Right ventricle myocardium superior (tissue), 1 donor: ENCODE measurements at regions not wholly inside any gene's neighbourhood (a gene's known extent, or its start where the extent isn't known, plus 50 kb on each side); places are given as distances from the start of the nearest gene placed in this dataset.
"Not testable (repeated sequence)": the region's sequence is repeated elsewhere in the genome, so short reads cannot be mapped to it uniquely, and the experiment has no call there.

Source experiments
- ATAC-seq: fragments of 200-7000 bp; cut with Tn5 transposase; one replicate; pipeline ENCODE4 v1.9.1; 2020; ENCODE audit warnings: mild to moderate bottlenecking; ENCODE audit not compliant: poor library complexity
- DNase-seq: peaks from one replicate; pipeline ENCODE4 v3.0.0-alpha.2; 2020
- intact Hi-C: fragments of 100-400 bp; cut with DNase I; formaldehyde crosslinking; loops from one replicate; pipeline ENCODE4 v1.11.2; 2022
- donor health status: DM: no; HTN: yes; CAD: no; lungs with severe emphysema.

DNA sequence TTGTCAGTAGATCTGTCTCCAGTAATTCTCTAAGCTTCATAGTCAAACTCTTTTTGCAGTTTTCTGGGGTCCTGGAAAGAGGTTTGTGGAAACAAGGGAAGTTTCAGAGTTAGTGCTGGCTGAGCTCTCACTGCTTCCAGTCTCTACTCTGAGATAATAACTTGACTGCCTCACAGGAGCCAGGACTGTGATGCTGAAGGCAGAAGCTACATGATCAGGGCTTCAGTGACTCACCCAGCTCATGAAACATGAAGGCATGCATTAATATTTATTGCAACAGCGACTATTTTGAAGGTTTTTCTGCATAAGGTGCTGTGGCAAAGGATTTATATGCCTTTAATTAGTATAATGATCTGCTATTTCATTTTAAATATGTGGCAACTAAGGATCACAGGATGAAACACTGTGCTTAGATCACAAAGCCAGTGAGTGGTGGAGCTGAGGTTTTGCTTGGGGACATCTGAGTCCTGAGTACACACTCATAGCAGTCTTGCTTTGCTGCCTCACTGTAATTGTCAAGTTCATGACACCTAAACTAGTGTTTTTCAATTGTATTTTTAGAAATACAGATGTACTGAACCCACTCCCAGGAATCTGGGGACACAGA, 448.4 kb upstream of the GCFC2 start:
- intact Hi-C loops, result no loop called here
- no peak for ATAC-seq
- no peak for DNase-seq

DNA sequence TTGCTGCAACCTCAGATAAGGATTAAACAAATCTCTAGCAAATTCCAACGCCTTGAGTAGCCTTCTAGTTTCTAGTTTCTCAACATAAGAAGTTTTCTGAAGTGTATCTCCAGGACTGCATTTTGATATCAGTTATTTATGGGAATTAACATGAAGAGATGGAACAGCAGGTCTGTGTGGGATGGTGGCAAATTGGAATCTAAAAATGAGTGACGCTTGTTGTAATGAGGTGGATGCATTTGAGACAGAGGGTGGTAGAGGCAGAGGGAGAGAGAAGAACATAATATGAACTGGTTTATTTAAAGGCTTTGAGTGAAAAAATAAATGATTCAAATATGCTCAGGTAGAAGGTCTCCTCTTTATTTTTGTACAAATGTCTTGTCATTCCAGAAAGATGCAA, 446.8 kb upstream of the GCFC2 start:
- no peak for ATAC-seq
- intact Hi-C loops, result no loop called here
- DNase-seq, result no peak

DNA sequence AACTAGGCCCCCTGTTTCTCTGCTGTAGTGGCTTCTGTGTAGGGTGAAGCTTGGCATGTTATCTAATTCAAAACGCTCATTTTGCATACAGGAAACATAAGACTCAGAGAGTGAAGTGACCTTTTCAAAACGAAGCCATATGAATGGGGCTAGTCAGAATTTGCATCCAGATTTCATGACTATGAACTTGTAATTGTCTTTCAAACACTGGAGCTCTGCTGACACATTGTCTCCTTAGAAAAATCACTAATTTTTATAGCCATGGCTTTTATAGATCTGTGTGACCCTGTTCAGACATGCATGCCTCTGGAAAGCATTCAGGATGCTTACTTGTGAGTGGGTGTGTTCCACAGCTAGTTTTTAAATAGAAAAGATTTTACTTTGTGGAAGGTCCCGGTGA, 444.3 kb upstream of the GCFC2 start:
- ATAC-seq, result no peak

DNA sequence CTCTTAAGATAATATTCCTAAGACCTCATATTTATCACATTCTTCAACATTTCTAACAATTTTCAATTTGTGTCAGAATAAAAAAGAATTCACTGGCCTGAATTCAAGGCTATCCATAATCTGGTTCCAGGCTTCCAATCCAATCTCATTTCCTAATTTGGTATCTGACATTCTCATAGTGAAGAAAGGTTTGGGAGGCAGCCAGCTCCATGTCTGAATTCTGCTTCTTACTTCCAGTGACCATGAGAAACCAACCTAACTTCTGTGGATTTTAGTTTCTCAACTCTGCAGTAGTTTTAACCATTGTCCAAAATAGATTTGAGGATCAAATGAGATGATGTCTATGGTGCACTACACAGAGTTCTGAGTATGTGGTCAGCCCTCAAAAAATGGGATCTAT, 439.1 kb upstream of the GCFC2 start:
- ATAC-seq (no peak), DNase-seq (no peak)
- intact Hi-C loops, result no loop called here

More for the DNA sequence above, 444.3 kb upstream of the GCFC2 start:
- no peak for DNase-seq
- intact Hi-C loops, result no loop called here

DNA sequence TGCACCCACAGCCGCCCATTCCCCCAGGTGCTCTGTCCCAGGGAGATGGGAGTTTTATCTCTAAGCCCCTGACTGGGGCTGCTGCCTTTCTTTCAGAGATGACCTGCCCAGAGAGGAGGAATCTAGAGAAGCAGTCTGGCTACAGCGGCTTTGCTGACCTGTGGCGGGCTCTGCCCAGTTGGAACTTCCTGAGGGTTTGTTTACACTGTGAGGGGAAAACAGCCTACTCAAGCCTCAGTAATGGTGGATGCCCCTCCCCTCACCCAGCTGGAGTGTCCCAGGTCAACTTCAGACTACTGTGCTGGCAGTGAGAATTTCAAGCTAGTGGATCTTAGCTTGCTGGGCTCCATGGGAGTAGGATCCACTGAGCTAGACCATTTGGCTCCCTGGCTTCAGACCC, 428.6 kb upstream of the GCFC2 start:
- ATAC-seq, intact Hi-C loops, DNase-seq: not testable (repeated sequence)

DNA sequence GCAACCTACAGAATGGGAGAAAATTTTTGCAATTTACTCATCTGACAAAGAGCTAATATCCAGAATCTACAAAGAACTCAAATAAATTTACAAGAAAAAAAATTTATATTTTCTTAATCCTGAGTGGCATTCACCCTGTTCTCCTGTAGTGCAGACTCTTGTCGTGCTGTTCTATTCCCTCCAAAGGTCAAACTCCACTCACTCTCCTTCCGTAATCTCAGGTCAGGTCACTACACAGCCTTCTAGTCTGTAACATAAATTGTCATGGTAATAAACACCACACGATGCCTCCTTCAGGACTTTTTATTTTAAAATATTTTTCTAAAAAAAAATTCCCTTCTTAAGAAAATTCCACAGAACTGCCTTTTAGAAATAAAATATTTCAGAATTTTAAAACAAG, 417.9 kb upstream of the GCFC2 start:
- DNase-seq (no peak), ATAC-seq (no peak)

DNA sequence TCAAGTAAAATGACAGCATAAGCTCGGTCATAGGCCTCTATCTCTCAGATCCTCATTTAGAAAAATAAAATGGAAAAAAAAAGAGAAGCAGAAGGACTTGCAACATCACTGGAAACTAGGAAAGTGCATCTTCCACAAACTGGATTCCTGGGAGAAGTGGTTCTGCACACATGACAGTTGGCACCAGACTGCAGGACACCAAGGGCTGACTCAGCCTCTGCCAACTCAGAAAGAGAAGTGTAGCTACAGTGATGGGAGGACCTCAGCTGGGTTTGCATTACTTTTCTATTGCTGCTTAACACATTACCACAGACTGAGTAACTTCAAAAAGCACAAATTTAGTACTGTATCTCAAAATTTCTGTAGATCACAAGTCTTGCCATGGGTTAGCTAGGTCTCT, 409.5 kb upstream of the GCFC2 start:
- no peak for ATAC-seq
- intact Hi-C loops, result no loop called here

More for the DNA sequence above, 417.9 kb upstream of the GCFC2 start:
- intact Hi-C loops, result no loop called here

DNA sequence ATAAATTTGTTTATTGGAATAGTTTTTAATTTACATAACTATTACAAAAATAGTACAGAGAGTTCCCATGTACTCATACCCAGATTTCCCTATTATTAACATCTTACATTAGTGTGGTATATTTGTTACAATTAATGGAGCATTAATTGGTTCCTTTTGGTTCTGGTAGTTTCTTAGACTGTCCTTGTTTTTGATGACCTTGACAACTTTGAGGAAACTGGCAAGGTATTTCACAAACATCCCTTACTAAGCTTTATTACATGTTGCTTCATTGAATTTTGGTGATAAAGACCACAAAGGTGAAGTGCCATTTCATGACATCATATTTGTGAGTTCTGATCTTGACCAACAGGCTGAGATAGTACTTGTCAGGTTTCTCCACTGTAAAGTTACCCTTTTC, 379.0 kb upstream of the GCFC2 start:
- ATAC-seq (no peak), DNase-seq (no peak)
- intact Hi-C loops, result no loop called here

More for the DNA sequence above, 409.5 kb upstream of the GCFC2 start:
- no peak for DNase-seq

DNA sequence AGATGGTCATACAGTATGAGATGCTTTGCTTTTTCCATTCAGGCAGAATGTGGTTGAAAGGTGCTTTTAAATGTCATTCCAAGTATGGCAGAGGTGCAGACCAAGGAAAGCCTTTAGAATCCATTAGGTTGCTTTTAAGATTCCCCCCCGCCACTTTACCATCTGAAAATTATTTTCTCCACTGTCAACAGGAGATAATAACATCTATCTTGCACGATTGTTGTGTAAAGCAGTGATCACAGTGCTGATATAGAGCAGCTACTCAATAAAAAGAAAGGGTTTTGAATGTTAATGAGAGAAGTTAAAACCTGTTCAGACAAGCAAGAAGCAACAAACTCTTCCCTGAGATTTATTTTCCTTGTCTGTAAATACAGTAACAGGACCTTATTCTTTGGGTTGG, 372.5 kb upstream of the GCFC2 start:
- no peak for DNase-seq
- intact Hi-C loops, result no loop called here
- no peak for ATAC-seq

DNA sequence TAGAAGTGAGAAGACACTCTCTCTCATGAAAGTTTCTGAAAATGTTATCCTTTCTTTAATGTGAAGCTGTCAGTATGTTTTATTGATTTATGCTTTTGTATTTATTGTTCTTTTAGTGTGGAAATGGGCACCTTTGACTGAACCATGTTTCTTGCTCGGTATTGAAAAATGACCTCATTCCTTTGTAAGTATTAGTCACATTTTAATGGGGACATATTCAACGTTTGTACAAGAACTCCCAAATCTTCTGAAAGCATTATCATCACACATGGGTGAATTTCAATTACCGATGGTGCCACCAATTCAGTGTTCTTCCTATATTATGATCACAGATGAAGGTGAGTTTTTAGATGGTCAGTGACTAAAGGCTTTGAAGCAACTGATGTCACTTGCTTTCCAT, 371.8 kb upstream of the GCFC2 start:
- ATAC-seq, result no peak
- intact Hi-C loops, result no loop called here

DNA sequence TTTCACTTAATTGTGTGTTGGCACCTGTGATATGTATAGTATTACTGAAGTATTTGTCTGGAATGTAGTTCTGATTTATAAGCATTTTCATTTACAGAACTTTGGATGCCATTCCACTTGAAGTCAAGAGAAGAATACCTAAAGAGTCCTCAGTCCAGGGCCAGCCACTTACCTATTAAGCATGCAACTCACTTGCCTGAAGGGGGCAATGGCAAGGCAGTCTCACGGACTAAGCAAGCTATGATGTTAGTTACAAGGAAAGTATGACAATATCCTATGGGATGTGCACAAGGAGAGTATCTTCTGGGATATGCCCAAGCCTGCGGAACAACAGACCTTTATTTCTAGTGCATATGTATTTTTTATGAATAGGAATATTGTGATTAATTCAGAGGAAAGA, 369.4 kb upstream of the GCFC2 start:
- ATAC-seq (no peak), DNase-seq (no peak)
- intact Hi-C loops, result no loop called here

More for the DNA sequence above, 371.8 kb upstream of the GCFC2 start:
- DNase-seq, result no peak

DNA sequence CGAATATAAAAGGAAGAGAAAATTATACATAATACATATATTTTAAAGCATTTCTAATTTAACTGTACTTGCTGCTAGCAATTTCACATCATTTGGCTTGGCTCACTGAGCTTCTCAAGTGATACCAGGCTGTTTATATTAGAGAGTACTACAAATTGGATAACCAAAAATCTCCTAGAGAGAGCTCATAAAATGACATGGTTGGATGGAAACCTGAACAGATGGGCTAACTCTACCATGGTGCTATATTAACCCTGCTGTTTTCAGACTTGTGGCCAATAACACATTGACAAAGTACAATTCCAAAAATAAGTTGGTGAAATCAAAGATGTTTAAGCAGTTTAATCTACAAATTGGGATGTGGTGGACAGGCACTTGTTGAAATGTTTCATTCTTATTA, 364.4 kb upstream of the GCFC2 start:
- intact Hi-C loops, result no loop called here

DNA sequence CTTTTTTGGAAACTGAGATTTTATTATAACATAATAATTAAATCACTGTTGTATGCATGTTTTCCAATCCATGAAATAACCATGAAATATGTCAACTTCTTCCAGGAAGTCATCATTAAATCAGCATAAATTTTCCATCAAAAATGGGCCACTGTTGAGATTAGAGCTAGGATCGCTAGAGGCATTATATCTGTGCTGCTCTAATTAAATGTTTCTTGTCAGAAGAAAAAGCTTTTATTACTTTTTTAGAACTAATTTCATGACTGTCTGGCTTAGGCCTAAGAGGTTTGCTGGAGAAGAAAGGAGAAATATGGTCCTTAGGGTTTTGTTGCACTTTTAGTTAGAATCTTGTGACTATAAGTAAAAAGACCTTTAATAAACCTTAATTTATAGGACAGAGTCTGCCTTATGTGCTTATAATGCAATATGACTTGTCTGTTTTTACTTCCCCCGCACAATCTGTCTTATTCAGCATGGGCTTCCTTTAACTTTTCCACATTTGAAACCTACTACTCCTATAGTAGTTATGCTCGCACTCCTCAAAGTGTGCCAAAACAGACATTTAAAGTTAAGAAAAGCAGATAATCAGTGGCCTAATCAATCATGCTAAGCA, 363.4 kb upstream of the GCFC2 start:
- DNase-seq, result no peak

More for the DNA sequence above, 364.4 kb upstream of the GCFC2 start:
- no peak for ATAC-seq
- DNase-seq, result no peak

DNA sequence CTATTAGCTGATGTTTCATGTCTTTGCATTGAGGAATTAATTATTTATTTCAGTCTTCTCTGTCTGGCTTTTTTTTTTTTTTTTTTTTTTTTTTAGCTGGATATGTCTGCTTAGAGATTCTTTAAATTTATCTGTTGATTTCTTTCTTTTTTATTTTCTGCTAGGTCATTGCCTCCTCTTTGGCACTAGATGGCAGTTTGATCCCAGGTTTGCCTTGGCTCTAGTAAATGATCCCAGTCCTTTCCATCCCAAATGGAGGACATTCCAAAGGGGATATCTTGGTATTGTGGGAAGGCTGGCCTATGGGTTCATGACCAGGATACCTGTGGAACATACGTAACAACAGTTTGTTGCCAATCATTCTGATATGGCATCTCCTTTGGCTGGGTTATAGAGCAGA, 339.5 kb upstream of the GCFC2 start:
- intact Hi-C loops, result no loop called here
- DNase-seq (no peak), ATAC-seq (no peak)

More for the DNA sequence above, 363.4 kb upstream of the GCFC2 start:
- ATAC-seq, result no peak
- intact Hi-C loops, result no loop called here

DNA sequence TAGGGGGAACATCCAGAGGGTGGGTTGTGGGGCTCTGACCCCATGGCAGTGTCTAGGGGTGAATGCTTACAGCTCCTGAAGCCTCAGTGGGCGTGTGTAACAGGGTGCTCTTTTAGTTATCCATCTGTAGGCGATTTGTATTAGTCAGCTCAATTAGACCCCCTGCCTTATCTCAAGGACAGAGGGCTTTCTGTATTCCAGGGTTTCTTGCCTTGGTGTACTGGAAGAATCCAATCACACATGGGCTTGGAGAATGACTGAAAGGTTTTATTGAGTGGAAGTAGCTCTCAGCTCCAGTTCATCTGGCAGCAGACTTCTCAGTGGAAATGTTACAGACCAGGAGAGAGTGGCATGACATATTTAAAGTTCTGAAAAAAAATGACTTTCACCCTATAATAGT, 334.0 kb upstream of the GCFC2 start:
- DNase-seq (no peak), ATAC-seq (no peak)
- intact Hi-C loops, result no loop called here

DNA sequence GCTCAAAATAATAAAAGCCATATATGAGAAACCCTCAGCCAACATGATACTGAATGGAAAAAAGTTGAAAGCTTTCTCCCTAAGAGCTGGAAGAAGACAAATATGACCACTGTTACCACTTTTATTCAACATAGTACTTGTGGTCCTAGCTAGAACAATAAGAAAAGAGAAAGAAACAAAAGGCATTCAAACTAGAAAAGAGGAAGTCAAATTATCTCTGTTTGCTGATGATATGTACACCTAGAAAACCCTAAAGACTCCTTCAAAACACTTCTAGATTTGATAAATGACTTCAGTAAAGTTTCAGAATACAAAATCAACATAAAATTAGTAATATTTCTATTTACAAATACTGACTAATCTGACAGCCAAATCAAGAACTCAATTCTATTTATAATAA, 328.8 kb upstream of the GCFC2 start:
- intact Hi-C loops, result no loop called here
- no peak for DNase-seq
- ATAC-seq, result no peak

DNA sequence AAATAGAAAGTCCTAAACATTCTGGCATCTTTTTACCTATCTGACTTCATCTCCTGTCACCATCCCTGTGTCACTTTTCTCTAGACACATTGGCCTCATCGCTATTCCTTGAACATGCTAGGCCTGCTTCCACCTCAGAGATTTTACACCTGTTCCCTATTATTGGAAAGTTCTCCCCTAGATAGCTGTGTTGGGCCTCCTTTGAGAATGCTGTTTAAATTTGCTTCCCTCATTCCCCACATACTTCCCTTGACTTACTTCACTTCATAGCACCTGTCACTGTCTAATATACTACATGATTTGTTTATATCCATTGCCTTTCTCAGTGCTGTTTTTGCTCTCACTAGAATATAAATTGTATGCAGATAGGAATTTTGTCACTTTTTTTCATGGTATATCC, 317.0 kb upstream of the GCFC2 start:
- no peak for ATAC-seq
- DNase-seq, result no peak

DNA sequence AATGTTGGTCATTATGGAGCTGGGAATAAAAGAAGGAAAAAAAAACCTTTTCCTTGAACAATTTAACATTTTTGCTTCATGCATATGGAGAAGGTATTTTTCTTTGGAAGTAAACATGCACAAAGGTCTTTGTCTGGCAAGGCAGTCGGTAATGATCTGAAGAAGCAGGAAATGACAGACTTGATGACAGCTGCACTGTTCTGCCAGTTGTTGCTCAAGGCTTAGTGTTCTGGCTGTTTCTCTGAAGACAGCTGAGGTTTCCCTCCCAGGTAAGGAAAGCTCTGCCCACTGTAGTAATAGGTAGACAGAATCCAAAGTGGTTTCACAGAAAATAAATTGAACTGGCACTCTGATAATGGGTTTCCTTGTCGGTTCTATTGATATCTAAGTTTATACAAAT, 308.4 kb upstream of the GCFC2 start:
- ATAC-seq (no peak), DNase-seq (no peak)
- intact Hi-C loops, result no loop called here

More for the DNA sequence above, 317.0 kb upstream of the GCFC2 start:
- intact Hi-C loops, result no loop called here

DNA sequence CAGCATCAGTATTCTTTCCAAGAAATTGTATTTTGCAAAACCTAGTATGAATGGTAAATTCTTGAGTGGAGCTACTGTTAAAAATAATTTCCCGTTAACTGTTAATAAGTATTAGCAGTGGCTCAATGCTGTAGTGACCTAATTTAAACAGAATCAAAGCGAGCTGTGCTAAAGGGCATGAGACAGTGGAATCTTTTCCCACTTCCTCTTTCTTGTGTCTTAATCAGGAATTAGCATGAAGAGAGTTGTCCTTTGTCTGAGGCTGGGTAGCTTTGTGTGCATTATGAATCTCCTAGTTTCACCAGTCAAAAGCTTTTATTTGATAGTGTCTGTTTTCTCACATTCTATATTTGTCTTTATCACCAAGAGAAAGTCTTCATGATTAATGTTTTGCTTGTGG, 298.8 kb upstream of the GCFC2 start:
- DNase-seq (no peak), ATAC-seq (no peak)
- intact Hi-C loops, result no loop called here

DNA sequence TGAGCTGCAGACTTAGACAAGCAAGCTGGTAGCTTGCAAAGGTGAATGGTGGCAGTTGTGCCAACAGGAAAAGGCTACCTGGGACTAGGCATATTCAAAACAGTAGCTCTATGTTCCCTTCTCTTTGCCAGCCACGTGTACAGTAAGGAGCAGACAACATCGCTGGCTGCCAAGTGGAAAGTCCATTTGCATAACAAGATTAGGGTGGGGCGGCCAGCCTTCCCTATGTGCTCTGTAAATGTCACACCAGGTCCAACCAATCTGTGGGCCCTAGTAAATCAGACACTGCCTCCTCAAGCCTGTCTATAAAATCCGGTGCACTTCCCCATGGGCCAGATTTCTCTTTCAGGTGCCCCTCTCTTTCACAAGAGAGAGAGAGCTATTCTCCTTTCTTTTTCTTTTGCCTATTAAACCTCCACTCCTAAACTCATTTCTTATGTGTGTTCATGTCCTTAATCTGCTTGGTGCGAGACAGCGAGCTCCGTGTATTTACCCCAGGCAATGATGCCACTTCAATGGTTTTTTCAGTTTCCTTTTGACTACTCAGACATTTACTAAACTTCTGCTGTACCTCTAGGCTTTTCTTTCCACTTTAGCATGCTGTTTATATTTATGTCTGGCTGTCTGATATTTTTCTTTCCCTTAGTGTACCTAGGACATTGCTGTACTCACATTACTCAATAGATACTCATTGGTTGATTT, 297.4 kb upstream of the GCFC2 start:
- DNase-seq, result no peak

More for the DNA sequence above, 297.4 kb upstream of the GCFC2 start:
- intact Hi-C loops, result no loop called here
- no peak for ATAC-seq
